ENCODE measurements at regions not wholly inside any gene's neighbourhood (a gene's known extent, or its start where the extent isn't known, plus 50 kb on each side); places are given as distances from the start of the nearest gene placed in this dataset.

GRCh38 chr5:133796186-133796585 lies 172.2 kb downstream of the C5orf15 start:
- Mint-ChIP-seq H3K4me1 (ENCODE audit: low read depth) (no peaks in the 10 kb centered on the region), H3K27ac (no peak overlapping the region), H3K4me3 (ENCODE audit: low read depth) (no peak overlapping the region), H3K27me3 (ENCODE audit: low read depth) (peaks cover 13% of the 10 kb centered on the region), H3K36me3 (ENCODE audit: low read depth) (no peaks in the 10 kb centered on the region), H3K9me3 (no peaks in the 10 kb centered on the region)
- no peak for DNase-seq (ENCODE audit: low spot score)
- intact Hi-C loops (cut with micrococcal nuclease) = no loop called here

GRCh38 chr5:133794771-133795415 lies 173.5 kb downstream of the C5orf15 start:
- intact Hi-C loops (cut with micrococcal nuclease) = no loop called here
- Mint-ChIP-seq H3K36me3 (ENCODE audit: low read depth) (no peaks in the 10 kb centered on the region), H3K27me3 (ENCODE audit: low read depth) (peaks cover 11% of the 10 kb centered on the region), H3K4me1 (ENCODE audit: low read depth) (no peaks in the 10 kb centered on the region), H3K27ac (no peak overlapping the region), H3K9me3 (no peaks in the 10 kb centered on the region), H3K4me3 (ENCODE audit: low read depth) (no peak overlapping the region)
- DNase-seq (ENCODE audit: low spot score) = no peak

- peaks cover 9% of the 10 kb centered on the region for H3K27me3 Mint-ChIP-seq (ENCODE audit: low read depth)
- no peaks in the 10 kb centered on the region for H3K36me3 Mint-ChIP-seq (ENCODE audit: low read depth)
- intact Hi-C loops (cut with micrococcal nuclease) = no loop called here
- no peak overlapping the region for H3K27ac Mint-ChIP-seq
- H3K9me3 Mint-ChIP-seq = no peaks in the 10 kb centered on the region
- no peak overlapping the region for H3K4me3 Mint-ChIP-seq (ENCODE audit: low read depth)
- H3K4me1 Mint-ChIP-seq (ENCODE audit: low read depth) = no peaks in the 10 kb centered on the region
- DNase-seq (ENCODE audit: low spot score) = no peak
These were observed 174.5 kb downstream of the C5orf15 start for GRCh38 chr5:133793756-133794465.

- no peaks in the 10 kb centered on the region for H3K36me3 Mint-ChIP-seq (ENCODE audit: low read depth)
- H3K4me1 Mint-ChIP-seq (ENCODE audit: low read depth) = no peaks in the 10 kb centered on the region
- intact Hi-C loops (cut with micrococcal nuclease) = no loop called here
- no peak overlapping the region for H3K27ac Mint-ChIP-seq
- H3K9me3 Mint-ChIP-seq = no peaks in the 10 kb centered on the region
- DNase-seq (ENCODE audit: low spot score) = no peak
- H3K4me3 Mint-ChIP-seq (ENCODE audit: low read depth) = no peak overlapping the region
- peaks cover 9% of the 10 kb centered on the region for H3K27me3 Mint-ChIP-seq (ENCODE audit: low read depth)
These were observed 175.8 kb downstream of the C5orf15 start for GRCh38 chr5:133792655-133793054.

GRCh38 chr5:133792024-133792423 lies 176.4 kb downstream of the C5orf15 start:
- Mint-ChIP-seq H3K4me3 (ENCODE audit: low read depth) (no peak overlapping the region), H3K27ac (no peak overlapping the region), H3K27me3 (ENCODE audit: low read depth) (peaks cover 9% of the 10 kb centered on the region), H3K36me3 (ENCODE audit: low read depth) (no peaks in the 10 kb centered on the region), H3K9me3 (no peaks in the 10 kb centered on the region), H3K4me1 (ENCODE audit: low read depth) (no peaks in the 10 kb centered on the region)
- DNase-seq (ENCODE audit: low spot score) = no peak
- intact Hi-C loops (cut with micrococcal nuclease) = no loop called here

- no peaks in the 10 kb centered on the region for H3K4me1 Mint-ChIP-seq (ENCODE audit: low read depth)
- no peaks in the 10 kb centered on the region for H3K36me3 Mint-ChIP-seq (ENCODE audit: low read depth)
- H3K4me3 Mint-ChIP-seq (ENCODE audit: low read depth) = no peak overlapping the region
- DNase-seq (ENCODE audit: low spot score) = no peak
- intact Hi-C loops (cut with micrococcal nuclease) = no loop called here
- peaks cover 9% of the 10 kb centered on the region for H3K27me3 Mint-ChIP-seq (ENCODE audit: low read depth)
- peaks cover 5% of the 10 kb centered on the region for H3K9me3 Mint-ChIP-seq
- no peak overlapping the region for H3K27ac Mint-ChIP-seq
These were observed 177.5 kb downstream of the C5orf15 start for GRCh38 chr5:133790898-133791297.

- Mint-ChIP-seq H3K27ac (no peak overlapping the region), H3K4me1 (ENCODE audit: low read depth) (no peaks in the 10 kb centered on the region), H3K27me3 (ENCODE audit: low read depth) (peaks cover 9% of the 10 kb centered on the region), H3K9me3 (peaks cover 11% of the 10 kb centered on the region), H3K36me3 (ENCODE audit: low read depth) (no peaks in the 10 kb centered on the region), H3K4me3 (ENCODE audit: low read depth) (no peak overlapping the region)
- no peak for DNase-seq (ENCODE audit: low spot score)
- intact Hi-C loops (cut with micrococcal nuclease) = no loop called here
These were observed 177.1 kb upstream of the FSTL4 start for GRCh38 chr5:133789428-133789827.

- H3K4me3 Mint-ChIP-seq (ENCODE audit: low read depth) = no peak overlapping the region
- no peak for DNase-seq (ENCODE audit: low spot score)
- H3K27me3 Mint-ChIP-seq (ENCODE audit: low read depth) = peaks cover 9% of the 10 kb centered on the region
- H3K27ac Mint-ChIP-seq = no peak overlapping the region
- peaks cover 11% of the 10 kb centered on the region for H3K9me3 Mint-ChIP-seq
- no peaks in the 10 kb centered on the region for H3K36me3 Mint-ChIP-seq (ENCODE audit: low read depth)
- intact Hi-C loops (cut with micrococcal nuclease) = no loop called here
- no peaks in the 10 kb centered on the region for H3K4me1 Mint-ChIP-seq (ENCODE audit: low read depth)
These were observed 175.8 kb upstream of the FSTL4 start for GRCh38 chr5:133788121-133788520.

- H3K4me3 Mint-ChIP-seq (ENCODE audit: low read depth) = no peak overlapping the region
- no peak overlapping the region for H3K27ac Mint-ChIP-seq
- H3K4me1 Mint-ChIP-seq (ENCODE audit: low read depth) = no peaks in the 10 kb centered on the region
- peaks cover 11% of the 10 kb centered on the region for H3K9me3 Mint-ChIP-seq
- H3K36me3 Mint-ChIP-seq (ENCODE audit: low read depth) = no peaks in the 10 kb centered on the region
- peaks cover 4% of the 10 kb centered on the region for H3K27me3 Mint-ChIP-seq (ENCODE audit: low read depth)
- intact Hi-C loops (cut with micrococcal nuclease) = no loop called here
- DNase-seq (ENCODE audit: low spot score) = no peak
These were observed 174.1 kb upstream of the FSTL4 start for GRCh38 chr5:133786420-133786819.

- peaks cover 11% of the 10 kb centered on the region for H3K9me3 Mint-ChIP-seq
- H3K4me3 Mint-ChIP-seq (ENCODE audit: low read depth) = no peak overlapping the region
- no peaks in the 10 kb centered on the region for H3K4me1 Mint-ChIP-seq (ENCODE audit: low read depth)
- no peak for DNase-seq (ENCODE audit: low spot score)
- intact Hi-C loops (cut with micrococcal nuclease) = no loop called here
- no peaks in the 10 kb centered on the region for H3K36me3 Mint-ChIP-seq (ENCODE audit: low read depth)
- H3K27ac Mint-ChIP-seq = no peak overlapping the region
- H3K27me3 Mint-ChIP-seq (ENCODE audit: low read depth) = peaks cover 4% of the 10 kb centered on the region
These were observed 172.8 kb upstream of the FSTL4 start for GRCh38 chr5:133785182-133785581.

- H3K4me3 Mint-ChIP-seq (ENCODE audit: low read depth) = no peak overlapping the region
- peaks cover 11% of the 10 kb centered on the region for H3K9me3 Mint-ChIP-seq
- intact Hi-C loops (cut with micrococcal nuclease) = no loop called here
- H3K36me3 Mint-ChIP-seq (ENCODE audit: low read depth) = no peaks in the 10 kb centered on the region
- H3K4me1 Mint-ChIP-seq (ENCODE audit: low read depth) = no peaks in the 10 kb centered on the region
- H3K27me3 Mint-ChIP-seq (ENCODE audit: low read depth) = no peaks in the 10 kb centered on the region
- no peak for DNase-seq (ENCODE audit: low spot score)
- H3K27ac Mint-ChIP-seq = no peak overlapping the region
These were observed 171.1 kb upstream of the FSTL4 start for GRCh38 chr5:133783481-133783880.

GRCh38 chr5:133782736-133783135 lies 170.4 kb upstream of the FSTL4 start:
- intact Hi-C loops (cut with micrococcal nuclease) = no loop called here

GRCh38 chr5:133781436-133782225 lies 169.3 kb upstream of the FSTL4 start:
- Mint-ChIP-seq H3K4me3 (ENCODE audit: low read depth) (no peak overlapping the region), H3K27me3 (ENCODE audit: low read depth) (no peaks in the 10 kb centered on the region), H3K4me1 (ENCODE audit: low read depth) (no peaks in the 10 kb centered on the region), H3K9me3 (peaks cover 11% of the 10 kb centered on the region), H3K27ac (no peak overlapping the region), H3K36me3 (ENCODE audit: low read depth) (no peaks in the 10 kb centered on the region)
- DNase-seq (ENCODE audit: low spot score) = no peak
- intact Hi-C loops (cut with micrococcal nuclease) = no loop called here

More at GRCh38 chr5:133782736-133783135, 170.4 kb upstream of the FSTL4 start:
- no peak for DNase-seq (ENCODE audit: low spot score)
- Mint-ChIP-seq H3K9me3 (peaks cover 11% of the 10 kb centered on the region), H3K27ac (no peak overlapping the region), H3K4me3 (ENCODE audit: low read depth) (no peak overlapping the region), H3K36me3 (ENCODE audit: low read depth) (no peaks in the 10 kb centered on the region), H3K4me1 (ENCODE audit: low read depth) (no peaks in the 10 kb centered on the region), H3K27me3 (ENCODE audit: low read depth) (no peaks in the 10 kb centered on the region)
